Embryonic facial prominence (tissue), 1 donor: ENCODE measurements at regions not wholly inside any gene's neighbourhood (a gene's known extent, or its start where the extent isn't known, plus 50 kb on each side); places are given as distances from the start of the nearest gene placed in this dataset.

Source experiments
- DNase-seq: peaks from one replicate; pipeline ENCODE4 v3.0.0-alpha.2; 2016; ENCODE audit errors: extremely low spot score

DNA sequence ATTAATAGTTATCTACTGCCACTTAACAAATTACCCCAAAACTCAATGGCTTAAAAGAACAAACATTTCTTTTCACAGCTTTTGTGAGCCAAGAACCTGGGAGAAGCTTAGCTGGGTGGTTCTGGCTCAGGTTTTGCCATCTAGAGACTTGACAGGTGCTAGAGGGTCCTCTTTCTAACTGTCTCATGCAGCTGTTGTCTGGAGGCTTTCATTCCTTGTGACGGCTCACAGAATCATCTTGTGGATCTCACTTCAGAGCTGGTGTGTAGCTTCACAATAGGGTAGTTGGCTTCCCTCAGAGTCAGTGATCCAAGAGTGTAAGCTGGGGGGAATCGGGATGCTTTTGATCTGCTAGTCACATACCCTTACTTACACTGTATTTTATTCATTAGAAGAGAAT lies 81.2 kb upstream of the APC start:
- no peak for DNase-seq

GRCh38 chr5:112657804-112658203 lies 79.9 kb upstream of the APC start:
- DNase-seq, result no peak

GRCh38 chr5:112660359-112660758 lies 77.3 kb upstream of the APC start:
- DNase-seq, result no peak

DNA sequence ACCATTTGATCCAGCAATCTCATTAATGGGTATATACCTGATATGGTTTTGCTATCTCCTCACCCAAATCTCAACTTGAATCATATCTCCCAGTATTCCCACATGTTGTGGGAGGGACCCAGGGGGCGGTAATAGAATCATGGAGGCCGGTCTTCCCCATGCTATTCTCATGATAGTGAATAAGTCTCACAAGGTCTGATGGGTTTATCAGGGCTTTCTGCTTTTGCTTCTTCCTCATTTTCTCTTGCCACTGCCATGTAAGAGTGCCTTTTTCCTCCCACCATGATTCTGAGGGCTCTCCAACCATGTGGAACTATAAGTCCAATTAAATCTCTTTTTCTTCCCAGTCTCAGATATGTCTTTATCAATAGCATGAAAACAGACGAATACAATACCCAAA lies 74.5 kb upstream of the APC start:
- no peak for DNase-seq

- DNase-seq, result no peak
Observed at GRCh38 chr5:112668016-112668415, 69.7 kb upstream of the APC start.

DNA sequence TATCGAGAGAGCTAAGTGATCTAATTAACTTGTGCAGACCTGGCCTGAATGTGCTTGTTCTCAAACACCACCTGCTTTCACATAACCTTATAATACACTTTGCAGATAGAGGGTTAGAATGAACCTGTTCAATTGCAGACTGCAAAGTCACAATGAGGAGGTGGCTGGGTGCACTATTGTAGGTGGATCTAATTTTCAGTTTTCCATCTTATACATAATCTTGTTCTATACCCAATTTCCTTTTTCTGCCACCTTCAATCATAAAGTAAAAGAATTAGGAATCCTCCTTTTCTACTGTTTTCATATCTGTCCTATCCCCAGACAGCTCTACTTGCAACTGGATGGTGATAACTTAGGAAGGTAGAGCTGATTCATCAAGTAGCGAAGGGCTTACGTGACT lies 68.8 kb upstream of the APC start:
- no peak for DNase-seq

DNA sequence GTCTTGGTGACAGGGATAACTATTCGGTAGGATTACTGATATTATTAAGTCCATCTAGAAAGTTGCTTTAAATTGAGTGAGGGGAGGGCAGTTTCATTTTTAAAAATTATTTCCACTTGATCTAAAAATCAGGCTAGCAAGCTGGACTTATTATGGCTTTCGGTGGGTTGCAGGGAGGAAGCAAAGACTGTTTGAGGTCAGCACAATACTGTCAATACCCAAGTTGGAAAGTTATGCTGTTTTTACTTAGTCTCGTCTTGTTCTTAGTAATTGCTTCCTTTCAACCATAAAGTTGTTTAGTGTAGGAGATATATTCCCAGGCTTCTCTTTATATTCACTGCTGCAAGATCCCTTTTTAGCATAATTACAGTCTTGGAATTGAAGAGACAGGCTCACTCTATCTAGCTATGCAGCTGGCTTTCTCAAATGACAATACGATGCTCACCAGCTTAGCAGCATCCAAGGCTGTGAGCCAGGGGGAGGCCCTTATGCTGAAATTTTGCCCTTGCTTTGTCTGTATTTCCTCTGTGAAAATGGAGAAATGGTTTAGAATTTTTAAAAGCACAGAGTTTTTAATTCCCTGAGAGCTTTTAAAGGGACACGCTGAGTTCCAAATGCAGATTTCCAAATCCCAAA lies 68.2 kb upstream of the APC start:
- DNase-seq, result no peak

DNA sequence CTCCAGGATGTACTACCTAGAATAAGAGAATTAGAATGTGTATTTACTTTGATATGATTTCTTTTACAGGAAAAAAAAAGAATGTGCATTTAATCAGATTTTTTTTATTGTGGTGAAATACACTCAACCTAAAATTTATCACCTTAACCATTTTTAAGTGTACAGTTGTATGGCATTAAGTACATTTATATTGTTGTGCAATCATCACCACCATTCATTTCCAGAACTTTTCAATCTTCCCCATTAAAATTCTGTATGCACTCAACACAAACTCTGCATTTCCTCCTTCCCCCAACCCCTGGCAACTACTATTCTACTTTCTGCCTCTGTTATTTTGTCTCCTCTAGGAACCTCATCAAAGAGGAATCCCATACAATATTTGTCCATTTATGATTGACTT lies 66.0 kb upstream of the APC start:
- no peak for DNase-seq

DNA sequence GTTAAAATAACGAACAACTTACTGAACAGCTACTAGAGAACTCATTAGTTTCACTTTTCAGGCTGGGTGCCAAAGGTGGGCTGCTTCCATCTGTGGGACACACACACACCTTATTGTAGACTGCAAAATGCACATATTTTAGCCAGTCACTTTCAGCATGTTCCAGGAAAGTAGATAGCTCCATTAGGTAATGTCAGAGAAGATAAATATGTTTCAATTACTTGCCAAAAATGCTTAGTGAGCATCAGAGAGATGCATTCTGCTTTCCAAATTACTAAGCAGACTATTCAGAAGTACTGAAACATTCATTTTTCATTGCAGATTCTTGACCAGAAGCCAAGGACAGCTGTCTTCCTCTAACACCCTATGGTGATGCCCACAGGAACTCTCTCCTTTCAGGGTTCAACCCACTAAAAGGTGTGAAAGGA lies 56.2 kb upstream of the APC start:
- no peak for DNase-seq

- DNase-seq, result no peak
Observed at GRCh38 chr5:112682621-112683061, 55.0 kb upstream of the APC start.

GRCh38 chr5:112684121-112684520 lies 53.6 kb upstream of the APC start:
- DNase-seq, result no peak

GRCh38 chr5:112684737-112685136 lies 52.9 kb upstream of the APC start:
- no peak for DNase-seq

DNA sequence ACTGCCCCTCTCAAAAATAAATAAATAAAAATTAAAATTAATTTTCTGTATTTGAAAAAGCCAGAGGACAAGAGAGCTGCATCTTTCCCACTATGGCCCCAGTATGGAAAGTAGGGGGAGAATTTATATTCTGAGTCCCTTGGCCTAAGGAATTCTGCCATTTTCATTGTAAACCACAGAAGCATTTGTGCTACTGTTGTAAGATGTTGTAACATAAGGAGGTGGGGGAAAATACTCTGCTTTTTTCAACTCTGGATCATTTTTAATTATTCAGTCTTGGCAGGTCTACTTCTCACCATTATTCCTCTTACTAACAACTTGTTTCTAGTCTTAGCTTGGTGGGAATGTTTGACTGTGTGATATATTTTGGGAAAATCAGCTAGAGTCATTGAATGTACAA lies 52.3 kb upstream of the APC start:
- no peak for DNase-seq

- no peak for DNase-seq
Observed at GRCh38 chr5:112685931-112686330, 51.8 kb upstream of the APC start.

GRCh38 chr5:112686675-112687074 lies 51.0 kb upstream of the APC start:
- no peak for DNase-seq

DNA sequence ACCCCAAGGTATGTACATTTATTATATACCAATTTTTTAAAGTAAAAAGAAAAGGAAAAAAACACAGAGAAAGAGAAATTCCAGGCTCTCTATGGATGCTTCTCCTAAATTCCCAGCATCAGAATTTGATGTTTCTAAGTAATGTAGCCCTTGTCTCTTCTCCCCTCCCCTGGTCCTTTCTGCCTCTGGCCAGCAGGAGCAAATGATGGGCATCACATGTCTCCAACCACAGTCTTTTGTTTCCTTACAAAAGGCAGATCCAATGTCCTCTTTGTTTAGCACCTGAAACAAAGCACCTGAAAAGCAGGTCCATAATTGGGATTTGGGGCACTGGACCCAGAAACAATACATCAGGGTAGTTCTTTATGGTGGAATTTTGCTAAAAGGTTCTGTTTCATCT lies 50.4 kb upstream of the APC start:
- DNase-seq, result no peak
